HEK293T (cell line): ENCODE measurements at regions not wholly inside any gene's neighbourhood (a gene's known extent, or its start where the extent isn't known, plus 50 kb on each side); places are given as distances from the start of the nearest gene placed in this dataset.
"Not testable (repeated sequence)": the region's sequence is repeated elsewhere in the genome, so short reads cannot be mapped to it uniquely, and the experiment has no call there.

Experiments
- CTCF ChIA-PET: fragments of 350-600 bp; formaldehyde crosslinking; extraction: SDS; loops from one replicate; lab custom pipeline; 2021; ENCODE audit warnings: antibody characterized with exemption, inconsistent platforms; lab: Yijun Ruan, JAX
- POLR2A ChIA-PET: fragments of 350-600 bp; formaldehyde crosslinking; extraction: SDS; loops from one replicate; lab custom pipeline; 2020; ENCODE audit warnings: antibody characterized with exemption, inconsistent platforms; lab: Yijun Ruan, JAX
- DNase-seq: peaks from one replicate; pipeline ENCODE4 v3.0.0; 2012; ENCODE audit warnings: mixed read lengths; ENCODE audit errors: extremely low spot score
- ARNT ChIP-seq: fragments of 450-650 bp; IDR thresholded peaks from 2 replicates; pipeline ENCODE4 v1.6.1; 2017; ENCODE audit warnings: mild to moderate bottlenecking
- BHLHE40 ChIP-seq: fragments of 450-650 bp; IDR thresholded peaks from 2 replicates; pipeline ENCODE4 v1.6.1; 2016; ENCODE audit warnings: mild to moderate bottlenecking, moderate library complexity, borderline replicate concordance
- CTBP1 ChIP-seq: fragments of 450-650 bp; IDR thresholded peaks from 2 replicates; pipeline ENCODE4 v1.6.1; 2016; ENCODE audit warnings: borderline replicate concordance
- ELF4 ChIP-seq: fragments of 450-650 bp; IDR thresholded peaks from 2 replicates; pipeline ENCODE4 v1.6.1; 2017; ENCODE audit warnings: antibody characterized with exemption
- FOXA1 ChIP-seq: fragments of 450-650 bp; IDR thresholded peaks from 2 replicates; pipeline ENCODE4 v1.6.1; 2016; ENCODE audit warnings: mild to moderate bottlenecking
- FOXK2 ChIP-seq: fragments of 450-650 bp; IDR thresholded peaks from 2 replicates; pipeline ENCODE4 v1.6.1; 2016; ENCODE audit warnings: mild to moderate bottlenecking
- FOXM1 ChIP-seq: fragments of 450-650 bp; IDR thresholded peaks from 2 replicates; pipeline ENCODE4 v1.6.1; 2017; ENCODE audit warnings: mild to moderate bottlenecking, borderline replicate concordance
- HDGF ChIP-seq: fragments of 450-650 bp; IDR thresholded peaks from 2 replicates; pipeline ENCODE4 v1.6.1; 2017; ENCODE audit warnings: antibody characterized with exemption, borderline replicate concordance
- L3MBTL2 ChIP-seq: fragments of 450-650 bp; conservative IDR thresholded peaks from 2 replicates; pipeline ENCODE4 v1.6.1; 2016; ENCODE audit warnings: mild to moderate bottlenecking
- LEF1 ChIP-seq: fragments of 450-650 bp; IDR thresholded peaks from 2 replicates; pipeline ENCODE4 v1.6.1; 2017; ENCODE audit warnings: mild to moderate bottlenecking, borderline replicate concordance
- NFRKB ChIP-seq: fragments of 450-650 bp; IDR thresholded peaks from 2 replicates; pipeline ENCODE4 v1.6.1; 2016; ENCODE audit warnings: mild to moderate bottlenecking, moderate library complexity
- SP1 ChIP-seq: fragments of 450-650 bp; IDR thresholded peaks from 2 replicates; pipeline ENCODE4 v1.6.1; 2017
- SUZ12 ChIP-seq: fragments of 450-650 bp; IDR thresholded peaks from 2 replicates; pipeline ENCODE4 v1.6.1; 2016; ENCODE audit warnings: mild to moderate bottlenecking
- TARDBP ChIP-seq: fragments of 450-650 bp; IDR thresholded peaks from 2 replicates; pipeline ENCODE4 v1.6.1; 2016
- ZNF384 ChIP-seq: fragments of 450-650 bp; IDR thresholded peaks from 2 replicates; pipeline ENCODE4 v1.6.1; 2016
- TF ChIP-seq, protein P1 (sequence below): fragments of 450-650 bp; IDR thresholded peaks from 2 replicates; pipeline ENCODE4 v1.6.1; 2016

DNA sequence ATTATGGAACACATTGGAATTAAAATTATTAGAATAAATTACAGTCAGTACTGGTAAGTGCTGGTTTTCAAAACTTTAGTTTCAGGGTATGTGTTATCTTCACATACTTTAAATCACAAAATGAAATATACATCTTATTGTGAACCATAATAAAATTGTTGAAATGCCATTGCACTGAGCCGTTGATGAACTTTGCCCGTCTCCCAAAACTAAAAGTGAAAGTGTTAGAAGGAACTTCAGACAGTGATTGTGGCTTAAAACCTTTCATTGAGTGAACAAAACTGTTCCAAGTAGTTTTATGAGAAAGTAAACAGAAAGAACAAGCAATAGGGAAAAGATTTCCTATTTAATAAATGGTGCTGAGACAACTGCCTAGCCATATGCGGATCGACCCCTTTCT, 811.6 kb downstream of the PLCL1 start:
- TF ChIP-seq ELF4: no peak
- TF ChIP-seq FOXM1: no peak
- TF ChIP-seq HDGF: no peak
- no peak for TF ChIP-seq FOXA1
- TF ChIP-seq TARDBP: no peak
- no peak for TF ChIP-seq FOXK2
- TF ChIP-seq NFRKB: no peak
- no peak for TF ChIP-seq CTBP1
- CTCF ChIA-PET: no interaction called here
- POLR2A ChIA-PET: no interaction called here
- no peak for DNase-seq

DNA sequence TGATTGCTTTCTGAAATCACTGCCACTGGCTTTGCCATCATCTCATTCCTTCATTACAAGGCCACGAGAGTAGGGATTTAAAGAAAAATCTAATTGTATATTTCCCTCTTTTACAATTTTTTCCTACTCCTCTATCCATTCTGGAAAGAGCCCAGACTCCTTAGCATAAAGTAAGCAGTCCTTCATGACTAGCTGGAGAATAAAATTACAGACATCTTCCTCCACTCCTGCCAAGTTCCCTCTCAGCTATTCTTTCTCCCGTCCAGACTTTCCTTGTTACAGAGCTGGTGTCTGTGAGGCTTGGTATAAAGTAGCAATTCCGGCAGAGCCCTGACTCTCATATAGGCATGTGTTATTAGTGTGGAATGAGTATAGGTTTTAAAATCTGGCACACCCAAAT, 806.8 kb downstream of the PLCL1 start:
- ChIA-PET POLR2A (no interaction called here), CTCF (no interaction called here)
- no peak for DNase-seq
- TF ChIP-seq BHLHE40 (no peak), L3MBTL2 (no peak), FOXM1 (no peak), ZNF384 (no peak), HDGF (no peak), ARNT (no peak), SP1 (no peak), CTBP1 (no peak), FOXK2 (no peak), SUZ12 (no peak), ELF4 (no peak), NFRKB (no peak), FOXA1 (no peak), TARDBP (no peak)
- TF ChIP-seq, protein P1, sequence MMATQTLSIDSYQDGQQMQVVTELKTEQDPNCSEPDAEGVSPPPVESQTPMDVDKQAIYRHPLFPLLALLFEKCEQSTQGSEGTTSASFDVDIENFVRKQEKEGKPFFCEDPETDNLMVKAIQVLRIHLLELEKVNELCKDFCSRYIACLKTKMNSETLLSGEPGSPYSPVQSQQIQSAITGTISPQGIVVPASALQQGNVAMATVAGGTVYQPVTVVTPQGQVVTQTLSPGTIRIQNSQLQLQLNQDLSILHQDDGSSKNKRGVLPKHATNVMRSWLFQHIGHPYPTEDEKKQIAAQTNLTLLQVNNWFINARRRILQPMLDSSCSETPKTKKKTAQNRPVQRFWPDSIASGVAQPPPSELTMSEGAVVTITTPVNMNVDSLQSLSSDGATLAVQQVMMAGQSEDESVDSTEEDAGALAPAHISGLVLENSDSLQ: no peak

DNA sequence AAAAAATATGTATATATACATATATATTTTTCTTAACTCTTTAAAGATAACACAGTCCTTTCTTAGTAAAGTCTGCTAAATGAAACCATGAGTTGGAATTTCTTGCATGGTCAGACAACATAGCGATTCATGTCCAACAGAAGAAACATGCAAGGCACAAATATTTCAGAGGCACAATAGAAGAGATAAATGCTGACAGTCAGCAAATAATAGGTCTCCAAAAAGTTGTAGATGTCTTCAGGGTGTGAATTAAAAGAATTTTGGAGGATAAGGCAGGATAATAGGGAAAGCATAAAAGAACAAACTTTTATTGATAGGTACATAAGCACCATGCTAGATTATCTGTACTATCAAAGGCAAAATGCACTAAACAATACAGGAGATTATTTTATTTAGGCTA, 800.2 kb downstream of the PLCL1 start:
- ChIA-PET CTCF (no interaction called here), POLR2A (no interaction called here)
- no peak for DNase-seq
- TF ChIP-seq SUZ12: no peak
- no peak for TF ChIP-seq L3MBTL2
- no peak for TF ChIP-seq FOXA1
- TF ChIP-seq ARNT: no peak
- TF ChIP-seq TARDBP: no peak
- TF ChIP-seq SP1: no peak
- no peak for TF ChIP-seq ELF4
- TF ChIP-seq CTBP1: no peak
- no peak for TF ChIP-seq FOXK2
- TF ChIP-seq NFRKB: no peak
- TF ChIP-seq LEF1: no peak
- no peak for TF ChIP-seq FOXM1
- TF ChIP-seq HDGF: no peak
- no peak for TF ChIP-seq ZNF384
- TF ChIP-seq BHLHE40: no peak
- TF ChIP-seq, protein P1: no peak

DNA sequence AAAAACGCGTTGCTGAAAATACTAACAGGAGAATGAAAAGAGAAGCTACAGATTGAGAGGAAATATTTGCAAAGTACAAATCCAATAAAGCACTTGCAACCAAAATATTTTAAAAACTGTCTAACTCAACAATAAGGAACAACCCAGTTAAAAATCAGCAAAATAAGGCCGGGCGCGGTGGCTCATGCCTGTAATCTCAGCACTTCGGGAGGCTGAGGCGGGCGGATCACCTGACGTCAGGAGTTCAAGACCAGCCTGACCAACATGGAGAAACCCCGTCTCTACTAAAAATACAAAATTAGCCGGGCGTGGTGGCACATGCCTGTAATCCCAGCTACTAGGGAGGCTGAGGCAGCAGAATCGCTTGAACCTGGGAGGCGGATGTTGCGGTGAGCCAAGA, 798.6 kb downstream of the PLCL1 start:
- POLR2A ChIA-PET, CTCF ChIA-PET: not testable (repeated sequence)

DNA sequence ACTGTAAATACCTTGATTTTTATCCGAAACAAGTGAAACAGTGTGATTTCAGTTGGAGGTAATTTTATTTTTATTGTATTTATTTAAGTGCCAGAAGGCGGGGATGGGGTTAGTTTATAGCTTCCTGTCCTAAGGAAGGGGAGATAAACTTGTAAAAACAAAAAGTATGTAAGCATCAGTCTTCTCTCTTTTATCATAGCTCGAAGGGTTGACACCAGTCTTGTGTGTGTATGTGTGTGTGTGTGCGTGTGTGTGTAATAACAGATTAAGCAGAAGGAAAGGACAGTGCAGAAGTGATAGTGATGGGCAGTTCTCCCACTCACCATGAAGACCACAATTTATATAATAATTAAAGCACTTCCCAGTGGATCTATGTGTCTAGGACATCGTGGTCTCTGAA, 793.3 kb downstream of the PLCL1 start:
- TF ChIP-seq FOXA1 (no peak), BHLHE40 (no peak), LEF1 (no peak), ELF4 (no peak), TARDBP (no peak), HDGF (no peak), FOXM1 (no peak), SUZ12 (no peak)
- TF ChIP-seq, protein P1: no peak
- DNase-seq: no peak
- ChIA-PET CTCF (no interaction called here), POLR2A (no interaction called here)

More for the DNA sequence above, 798.6 kb downstream of the PLCL1 start:
- not testable (repeated sequence) for DNase-seq

DNA sequence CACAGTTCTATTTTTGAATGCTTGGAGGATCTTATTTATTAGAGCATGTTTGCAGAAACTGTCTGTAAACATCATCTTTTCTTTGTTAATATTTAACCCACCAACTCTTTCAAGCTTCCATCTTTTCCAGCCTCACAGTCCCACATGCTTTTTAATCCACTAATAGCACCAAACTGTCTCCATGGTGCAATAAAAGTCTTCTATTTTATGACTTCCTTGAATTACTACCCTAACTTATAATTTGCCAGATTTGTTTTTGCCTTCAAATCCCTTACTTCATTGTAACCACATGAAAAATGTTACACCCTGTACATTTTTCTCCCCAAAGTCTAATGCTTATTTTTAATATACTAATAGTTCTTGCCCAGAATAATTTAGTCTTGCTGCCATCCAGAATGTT, 792.6 kb downstream of the PLCL1 start:
- DNase-seq: peak; percentile 19
- ChIA-PET POLR2A (no interaction called here), CTCF (no interaction called here)
- TF ChIP-seq ARNT (no peak), FOXM1 (no peak), LEF1 (no peak), FOXA1 (no peak), BHLHE40 (no peak), ZNF384 (no peak), L3MBTL2 (peak; percentile 34; the same call in 1 of the 2 replicates), FOXK2 (no peak)
- TF ChIP-seq, protein P1: peak; percentile 70
